ENCODE measurements at regions not wholly inside any gene's neighbourhood (a gene's known extent, or its start where the extent isn't known, plus 50 kb on each side); places are given as distances from the start of the nearest gene placed in this dataset.

DNA sequence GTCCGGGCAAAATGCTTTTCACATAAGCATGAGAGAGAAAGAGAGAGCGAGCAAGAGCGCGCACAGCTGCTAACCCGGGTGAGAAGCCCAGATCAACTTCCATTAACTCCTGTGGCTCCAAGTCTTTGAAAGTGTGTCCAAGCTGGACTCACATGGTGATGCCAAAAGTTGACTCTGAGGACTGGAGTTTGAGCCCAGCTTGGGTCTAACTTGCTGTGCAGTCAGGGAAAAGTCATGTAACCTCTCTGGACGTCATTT is 357.2 kb upstream of the SULF2 start:
- no peak overlapping the region for H3K4me3 ChIP-seq
- no peaks in the 10 kb centered on the region for H3K36me3 ChIP-seq
- ATAC-seq: no peak
- H3K9me3 ChIP-seq: peaks cover 0 to 20% (median 0%) of the 10 kb centered on the region in 12 donors
- intact Hi-C loops (cut with DNase I): no loop called here
- 62 to 84% (median 79%) methylated on average over 6 of the region's 6 CpGs for WGBS, 4 donors
- peaks cover 0 to 18% (median 4%) of the 10 kb centered on the region in 9 donors for H3K27me3 ChIP-seq
- H3K27ac ChIP-seq: no peak overlapping the region
- no peak for DNase-seq
- no peaks in the 10 kb centered on the region for H3K4me1 ChIP-seq
- TF ChIP-seq POLR2A (IDR thresholded peaks at IDR 0.05) (no peak), CTCF (IDR thresholded peaks at IDR 0.05) (no peak)

DNA sequence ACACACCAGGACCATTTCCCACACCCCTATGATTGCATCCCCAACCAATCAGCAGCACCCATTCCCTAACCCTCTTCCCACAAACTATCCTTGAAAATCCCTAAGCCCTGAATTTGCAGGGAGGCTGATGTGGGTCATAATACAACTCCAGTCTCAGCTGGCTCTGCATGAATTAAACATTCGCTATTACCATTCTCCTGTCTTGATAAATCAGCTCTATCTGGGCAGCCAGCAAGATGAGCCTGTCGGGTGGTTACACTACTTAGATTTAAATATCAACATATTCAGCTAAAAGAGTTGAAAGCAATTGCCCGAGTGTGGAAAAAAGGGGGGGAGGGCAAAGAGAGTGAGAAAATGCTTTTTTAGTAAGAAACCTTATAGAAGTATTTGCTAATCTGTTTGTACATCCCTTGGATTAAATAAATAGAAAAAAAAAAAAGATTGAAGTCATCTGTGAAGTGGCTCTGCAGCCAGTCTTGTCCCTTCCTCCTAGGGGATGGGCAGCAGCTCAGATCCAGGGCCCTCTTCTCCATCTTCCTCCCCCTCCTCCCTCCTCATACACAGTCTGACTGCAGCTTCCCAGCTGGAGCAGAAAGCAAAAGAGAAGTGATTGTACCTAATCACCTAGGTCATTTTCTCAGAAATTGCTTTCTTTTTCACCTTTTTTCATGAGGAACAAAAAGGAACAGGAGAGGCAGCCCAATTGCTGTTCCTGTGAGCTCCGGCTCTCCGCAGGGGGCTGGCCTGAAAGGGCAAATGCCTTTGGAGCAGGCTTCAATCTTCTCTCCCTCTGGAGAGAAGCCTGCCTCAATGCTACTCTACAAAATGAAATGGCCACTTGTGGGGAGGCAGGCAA is 356.6 kb upstream of the SULF2 start:
- peaks cover 0 to 18% (median 5%) of the 10 kb centered on the region in 9 donors for H3K27me3 ChIP-seq
- H3K4me1 ChIP-seq: no peaks in the 10 kb centered on the region
- no peak overlapping the region for H3K4me3 ChIP-seq
- WGBS, 4 donors: 62 to 88% (median 77%) methylated on average over 5 of the region's 5 CpGs
- H3K27ac ChIP-seq: no peak overlapping the region
- no peak for DNase-seq
- no peaks in the 10 kb centered on the region for H3K36me3 ChIP-seq
- ATAC-seq: no peak
- H3K9me3 ChIP-seq: peaks cover 0 to 20% (median 0%) of the 10 kb centered on the region in 12 donors
- TF ChIP-seq CTCF (IDR thresholded peaks at IDR 0.05): no peak
- TF ChIP-seq POLR2A (IDR thresholded peaks at IDR 0.05): no peak
- intact Hi-C loops (cut with DNase I): no loop called here

GRCh38 chr20:48139262-48140041 is 354.2 kb upstream of the SULF2 start:
- intact Hi-C loops (cut with DNase I): no loop called here
- Histone ChIP-seq H3K4me3 (no peak overlapping the region), H3K9me3 (peaks cover 0 to 20% (median 0%) of the 10 kb centered on the region in 12 donors), H3K36me3 (no peaks in the 10 kb centered on the region), H3K4me1 (no peaks in the 10 kb centered on the region), H3K27me3 (peaks cover 0 to 15% (median 5%) of the 10 kb centered on the region in 9 donors), H3K27ac (no peak overlapping the region)
- DNase-seq: no peak
- WGBS, 4 donors: 80 to 96% (median 90%) methylated on average over 6 of the region's 6 CpGs
- no peak for ATAC-seq
- no peak for TF ChIP-seq CTCF (IDR thresholded peaks at IDR 0.05)
- TF ChIP-seq POLR2A (IDR thresholded peaks at IDR 0.05): no peak

- TF ChIP-seq POLR2A (IDR thresholded peaks at IDR 0.05): no peak
- TF ChIP-seq CTCF (IDR thresholded peaks at IDR 0.05): no peak
- no peak for ATAC-seq
- H3K27ac ChIP-seq: no peak overlapping the region
Observed at GRCh38 chr20:48132834-48133233, 347.6 kb upstream of the SULF2 start.

More at GRCh38 chr20:48132834-48133233, 347.6 kb upstream of the SULF2 start:
- DNase-seq: no peak
- peaks cover 0 to 14% (median 0%) of the 10 kb centered on the region in 9 donors for H3K27me3 ChIP-seq
- intact Hi-C loops (cut with DNase I): no loop called here
- H3K9me3 ChIP-seq: peaks cover 0 to 17% (median 7%) of the 10 kb centered on the region in 12 donors
- H3K4me1 ChIP-seq: peaks cover 0 to 6% (median 0%) of the 10 kb centered on the region in 12 donors
- H3K4me3 ChIP-seq: no peak overlapping the region
- H3K36me3 ChIP-seq: no peaks in the 10 kb centered on the region
